ENCODE measurements at regions not wholly inside any gene's neighbourhood (a gene's known extent, or its start where the extent isn't known, plus 50 kb on each side); places are given as distances from the start of the nearest gene placed in this dataset.

GRCh38 chr2:117646099-117646498, 168.4 kb upstream of the DDX18 start:
- no peak for TF ChIP-seq CTCF (IDR thresholded peaks at IDR 0.05)
- TF ChIP-seq POLR2A (IDR thresholded peaks at IDR 0.05): no peak
- TF ChIP-seq EP300 (IDR thresholded peaks at IDR 0.05): no peak
- TF ChIP-seq POLR2AphosphoS5 (IDR thresholded peaks at IDR 0.05): no peak

Measured in gastroesophageal sphincter (tissue), 3 donors.